Retinal pigment epithelial cell (primary cell): ENCODE measurements at regions not wholly inside any gene's neighbourhood (a gene's known extent, or its start where the extent isn't known, plus 50 kb on each side); places are given as distances from the start of the nearest gene placed in this dataset.

Experiments
- DNase-seq: peaks from one replicate; pipeline ENCODE4 v3.0.0-alpha.2; 2010; ENCODE audit warnings: low read depth
- H3K4me3 ChIP-seq: 2 replicates; pipeline ENCODE4 v1.5.1; 2011; ENCODE audit warnings: mild to moderate bottlenecking, low read length, control low read depth, moderate library complexity
- TF ChIP-seq, protein P1 (sequence below): conservative IDR thresholded peaks from 2 replicates; pipeline ENCODE4 v1.5.1; 2011; ENCODE audit warnings: low read depth, low read length, control low read depth, inconsistent platforms

DNA sequence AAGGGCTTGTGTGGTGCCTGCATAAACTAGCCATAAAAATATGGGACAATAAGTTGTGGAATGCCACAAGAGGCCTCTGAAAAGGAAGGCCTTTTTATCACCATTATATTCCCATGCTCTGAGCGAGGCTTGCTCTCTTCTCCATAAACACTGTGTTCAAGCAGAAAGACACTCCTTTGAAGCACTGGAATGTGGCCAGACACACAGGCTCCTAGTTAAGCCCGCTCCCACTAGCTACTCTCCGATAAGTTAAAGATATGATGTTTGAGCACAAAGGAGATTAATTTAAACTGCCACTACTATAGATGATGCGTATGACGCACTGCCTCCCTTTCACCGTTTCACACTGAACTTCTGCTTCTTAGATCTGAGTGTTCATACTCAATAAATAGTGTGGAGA, 188.7 kb upstream of the TWIST2 start:
- TF ChIP-seq, protein P1, sequence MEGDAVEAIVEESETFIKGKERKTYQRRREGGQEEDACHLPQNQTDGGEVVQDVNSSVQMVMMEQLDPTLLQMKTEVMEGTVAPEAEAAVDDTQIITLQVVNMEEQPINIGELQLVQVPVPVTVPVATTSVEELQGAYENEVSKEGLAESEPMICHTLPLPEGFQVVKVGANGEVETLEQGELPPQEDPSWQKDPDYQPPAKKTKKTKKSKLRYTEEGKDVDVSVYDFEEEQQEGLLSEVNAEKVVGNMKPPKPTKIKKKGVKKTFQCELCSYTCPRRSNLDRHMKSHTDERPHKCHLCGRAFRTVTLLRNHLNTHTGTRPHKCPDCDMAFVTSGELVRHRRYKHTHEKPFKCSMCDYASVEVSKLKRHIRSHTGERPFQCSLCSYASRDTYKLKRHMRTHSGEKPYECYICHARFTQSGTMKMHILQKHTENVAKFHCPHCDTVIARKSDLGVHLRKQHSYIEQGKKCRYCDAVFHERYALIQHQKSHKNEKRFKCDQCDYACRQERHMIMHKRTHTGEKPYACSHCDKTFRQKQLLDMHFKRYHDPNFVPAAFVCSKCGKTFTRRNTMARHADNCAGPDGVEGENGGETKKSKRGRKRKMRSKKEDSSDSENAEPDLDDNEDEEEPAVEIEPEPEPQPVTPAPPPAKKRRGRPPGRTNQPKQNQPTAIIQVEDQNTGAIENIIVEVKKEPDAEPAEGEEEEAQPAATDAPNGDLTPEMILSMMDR = no peak
- no peak overlapping the region for H3K4me3 ChIP-seq
- DNase-seq = no peak

DNA sequence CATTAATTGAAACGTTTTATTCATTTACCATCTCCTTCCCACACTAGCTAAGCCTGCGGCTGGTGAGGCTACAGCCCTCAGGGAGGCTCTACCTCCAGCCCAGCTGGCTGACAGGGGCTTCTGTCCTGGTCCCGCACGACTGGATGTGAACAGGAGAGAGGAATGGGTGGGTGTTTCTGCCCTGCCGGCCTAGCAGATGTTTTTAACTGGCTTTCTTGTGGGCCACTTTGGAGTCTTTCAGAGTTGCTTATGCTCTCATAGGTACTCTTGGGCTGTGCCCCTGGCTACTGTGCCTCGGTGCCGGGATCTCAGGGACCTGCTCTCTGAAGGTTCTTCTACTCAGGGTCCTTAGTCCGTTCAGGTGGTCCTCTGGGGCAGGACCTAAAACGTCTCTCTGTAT, 184.3 kb upstream of the TWIST2 start:
- H3K4me3 ChIP-seq = no peak overlapping the region
- TF ChIP-seq, protein P1 = no peak
- no peak for DNase-seq

DNA sequence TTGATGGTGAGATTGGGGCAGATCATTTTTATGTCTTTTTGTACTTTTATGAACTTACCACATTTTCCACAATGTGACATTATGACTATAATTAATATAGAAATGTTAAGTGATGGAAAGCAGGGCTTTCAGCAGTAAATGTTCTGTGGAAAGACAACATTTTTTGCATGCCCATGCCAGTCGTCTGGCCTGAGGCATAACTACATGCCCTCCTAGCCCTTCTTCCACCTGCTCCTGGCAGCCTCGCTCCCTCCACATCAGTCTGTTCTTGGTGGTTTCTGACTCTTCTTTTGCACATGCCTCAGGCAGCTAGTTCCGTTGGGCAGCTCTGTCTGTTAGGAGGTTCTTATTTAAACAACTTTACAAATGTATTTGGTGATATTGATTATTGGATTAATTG, 182.0 kb upstream of the TWIST2 start:
- H3K4me3 ChIP-seq = no peak overlapping the region
- DNase-seq = no peak
- TF ChIP-seq, protein P1 = no peak

DNA sequence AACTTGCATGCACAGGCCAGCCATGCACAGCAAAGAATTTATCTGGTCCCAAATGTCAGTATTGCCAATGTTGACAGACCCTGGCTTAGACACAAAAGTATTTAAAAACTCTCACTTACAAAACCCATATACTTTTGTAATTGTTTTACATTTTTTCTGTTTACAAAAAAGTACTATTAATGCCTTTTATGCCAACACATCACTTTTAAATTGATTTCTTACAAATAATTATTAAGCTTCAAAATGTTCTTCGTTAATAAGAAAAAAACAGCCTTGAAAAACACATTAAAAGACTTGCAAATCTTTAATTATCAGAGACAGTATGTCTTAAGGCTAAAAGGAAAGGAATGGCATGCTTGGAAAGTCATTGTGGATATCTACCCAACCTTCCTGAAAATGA, 181.3 kb upstream of the TWIST2 start:
- no peak for DNase-seq
- no peak overlapping the region for H3K4me3 ChIP-seq
- TF ChIP-seq, protein P1 = no peak

DNA sequence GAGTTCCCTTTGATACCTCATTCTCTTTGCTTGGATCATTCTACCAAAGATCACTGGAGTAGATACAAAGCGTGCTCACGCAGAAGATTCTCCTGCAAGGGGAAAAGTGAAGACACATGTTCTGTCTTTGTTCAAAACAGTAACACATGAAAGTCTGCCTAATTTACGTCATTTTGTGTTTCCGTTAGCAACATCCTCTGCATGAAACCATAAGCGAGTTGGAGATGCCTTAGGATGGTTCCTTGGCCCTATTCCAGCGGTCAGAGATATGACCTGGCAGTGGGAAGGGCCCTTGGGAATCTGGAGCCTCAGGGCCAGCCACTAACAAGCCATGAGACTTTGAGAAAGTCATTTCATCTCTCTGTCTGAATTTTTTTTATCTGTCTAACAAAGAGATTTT, 180.9 kb upstream of the TWIST2 start:
- TF ChIP-seq, protein P1 = no peak
- no peak for DNase-seq
- H3K4me3 ChIP-seq = no peak overlapping the region

DNA sequence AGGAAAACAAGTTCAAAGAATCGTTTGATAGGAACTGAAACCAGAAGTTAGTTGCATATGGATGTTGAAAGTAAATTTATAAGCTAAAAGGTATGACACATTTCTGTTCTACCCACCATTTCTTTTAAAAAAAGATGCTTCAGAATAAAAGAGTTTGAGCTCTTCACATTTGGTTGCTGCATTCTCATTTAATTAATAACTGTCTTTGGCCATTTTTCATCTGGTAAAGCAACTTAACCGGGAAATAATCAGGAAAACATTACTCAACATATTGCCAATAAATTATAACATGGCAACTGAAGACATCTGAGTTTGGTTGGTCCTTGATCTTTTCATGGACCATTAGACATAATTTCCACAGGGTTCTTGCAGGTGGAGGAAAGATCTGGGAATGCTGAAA, 180.2 kb upstream of the TWIST2 start:
- H3K4me3 ChIP-seq = no peak overlapping the region
- no peak for DNase-seq
- TF ChIP-seq, protein P1 = no peak

DNA sequence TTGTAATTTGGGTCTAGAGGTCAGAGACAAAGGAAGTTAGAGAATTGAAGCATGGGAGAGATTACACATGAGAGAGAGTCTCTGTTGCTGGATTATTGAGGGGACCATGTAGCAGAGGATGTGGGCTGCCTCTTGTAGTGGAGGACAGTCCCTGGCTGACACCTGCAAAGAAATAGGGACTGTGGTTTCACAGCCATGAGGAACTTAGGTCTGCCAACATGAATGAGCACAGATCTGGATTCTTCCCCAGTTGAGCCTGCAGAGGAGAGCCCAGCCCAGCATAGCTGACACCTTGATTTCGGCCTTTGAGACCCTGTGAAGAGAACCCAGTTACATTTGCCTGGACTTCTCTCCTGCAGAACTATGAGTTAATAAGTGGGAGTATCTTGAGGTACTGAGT, 179.5 kb upstream of the TWIST2 start:
- TF ChIP-seq, protein P1 = no peak
- DNase-seq = no peak
- H3K4me3 ChIP-seq = no peak overlapping the region
